ENCODE measurements at regions not wholly inside any gene's neighbourhood (a gene's known extent, or its start where the extent isn't known, plus 50 kb on each side); places are given as distances from the start of the nearest gene placed in this dataset.
"Not testable (repeated sequence)": the region's sequence is repeated elsewhere in the genome, so short reads cannot be mapped to it uniquely, and the experiment has no call there.

GRCh38 chr1:72394457-72394856, 112.1 kb upstream of the NEGR1 start:
- H3K4me3 ChIP-seq (ENCODE audit: low read depth, low read length): no peak overlapping the region
- DNase-seq (no peak), ATAC-seq (ENCODE audit: low read depth in 2 of 2) (no peak)
- no peak overlapping the region for H3K4me3 Mint-ChIP-seq
- H3K4me1 Mint-ChIP-seq: no peaks in the 10 kb centered on the region
- H3K9me3 ChIP-seq (ENCODE audit: control insufficient read depth in 2 of 2, low read length in 2 of 2): no peaks in the 10 kb centered on the region
- H3K27ac Mint-ChIP-seq: no peak overlapping the region
- H3K4me1 ChIP-seq (ENCODE audit: control insufficient read depth, insufficient read depth, low read length, poor library complexity, severe bottlenecking): no peaks in the 10 kb centered on the region
- H3K9me3 Mint-ChIP-seq: peaks cover 0 to 12% (median 7%) of the 10 kb centered on the region in 7 donors
- no peaks in the 10 kb centered on the region for H3K36me3 Mint-ChIP-seq
- no peak overlapping the region for H3K27ac ChIP-seq (ENCODE audit: insufficient read depth, low read length, poor library complexity, severe bottlenecking)
- H3K27me3 Mint-ChIP-seq: no peaks in the 10 kb centered on the region
- no peaks in the 10 kb centered on the region for H3K27me3 ChIP-seq (ENCODE audit: control insufficient read depth, insufficient read depth, low read length)
- H3K36me3 ChIP-seq (ENCODE audit: control insufficient read depth, insufficient read depth, low read length): no peaks in the 10 kb centered on the region

- Histone ChIP-seq H3K4me3 (ENCODE audit: low read depth, low read length) (no peak overlapping the region), H3K27me3 (ENCODE audit: control insufficient read depth, insufficient read depth, low read length) (no peaks in the 10 kb centered on the region), H3K4me1 (ENCODE audit: control insufficient read depth, insufficient read depth, low read length, poor library complexity, severe bottlenecking) (no peaks in the 10 kb centered on the region), H3K27ac (ENCODE audit: insufficient read depth, low read length, poor library complexity, severe bottlenecking) (no peak overlapping the region), H3K9me3 (ENCODE audit: control insufficient read depth in 2 of 2, low read length in 2 of 2) (no peaks in the 10 kb centered on the region), H3K36me3 (ENCODE audit: control insufficient read depth, insufficient read depth, low read length) (no peaks in the 10 kb centered on the region)
- Mint-ChIP-seq H3K4me3 (no peak overlapping the region), H3K4me1 (no peaks in the 10 kb centered on the region), H3K36me3 (no peaks in the 10 kb centered on the region), H3K27me3 (no peaks in the 10 kb centered on the region), H3K9me3 (peaks cover 2 to 13% (median 4%) of the 10 kb centered on the region in 7 donors), H3K27ac (no peak overlapping the region)
- ATAC-seq (ENCODE audit: low read depth in 2 of 2) (no peak), DNase-seq (no peak)
Observed at GRCh38 chr1:72379072-72379471, 96.7 kb upstream of the NEGR1 start.

- Mint-ChIP-seq H3K4me3 (no peak overlapping the region), H3K4me1 (no peaks in the 10 kb centered on the region), H3K27me3 (no peaks in the 10 kb centered on the region), H3K36me3 (no peaks in the 10 kb centered on the region), H3K9me3 (peaks cover 0 to 11% (median 4%) of the 10 kb centered on the region in 7 donors), H3K27ac (no peak overlapping the region)
- H3K36me3 ChIP-seq (ENCODE audit: control insufficient read depth, insufficient read depth, low read length): no peaks in the 10 kb centered on the region
- DNase-seq (no peak), ATAC-seq (ENCODE audit: low read depth in 2 of 2) (no peak)
- H3K9me3 ChIP-seq (ENCODE audit: control insufficient read depth in 2 of 2, low read length in 2 of 2): peaks cover 0 to 7% of the 10 kb centered on the region in 2 experiments
- H3K4me1 ChIP-seq (ENCODE audit: control insufficient read depth, insufficient read depth, low read length, poor library complexity, severe bottlenecking): no peaks in the 10 kb centered on the region
- no peaks in the 10 kb centered on the region for H3K27me3 ChIP-seq (ENCODE audit: control insufficient read depth, insufficient read depth, low read length)
- H3K4me3 ChIP-seq (ENCODE audit: low read depth, low read length): no peak overlapping the region
- no peak overlapping the region for H3K27ac ChIP-seq (ENCODE audit: insufficient read depth, low read length, poor library complexity, severe bottlenecking)
Observed at GRCh38 chr1:72375226-72375625, 92.9 kb upstream of the NEGR1 start.

- Mint-ChIP-seq H3K4me3 (no peak overlapping the region), H3K27ac (no peak overlapping the region), H3K9me3 (peaks cover 0 to 11% (median 6%) of the 10 kb centered on the region in 7 donors), H3K27me3 (no peaks in the 10 kb centered on the region), H3K36me3 (no peaks in the 10 kb centered on the region), H3K4me1 (no peaks in the 10 kb centered on the region)
- no peaks in the 10 kb centered on the region for H3K4me1 ChIP-seq (ENCODE audit: control insufficient read depth, insufficient read depth, low read length, poor library complexity, severe bottlenecking)
- no peaks in the 10 kb centered on the region for H3K36me3 ChIP-seq (ENCODE audit: control insufficient read depth, insufficient read depth, low read length)
- H3K27ac ChIP-seq (ENCODE audit: insufficient read depth, low read length, poor library complexity, severe bottlenecking): no peak overlapping the region
- H3K9me3 ChIP-seq (ENCODE audit: control insufficient read depth in 2 of 2, low read length in 2 of 2): peaks cover 0 to 7% of the 10 kb centered on the region in 2 experiments
- no peak for ATAC-seq (ENCODE audit: low read depth in 2 of 2)
- no peak overlapping the region for H3K4me3 ChIP-seq (ENCODE audit: low read depth, low read length)
- DNase-seq: no peak
- H3K27me3 ChIP-seq (ENCODE audit: control insufficient read depth, insufficient read depth, low read length): no peaks in the 10 kb centered on the region
Observed at GRCh38 chr1:72371259-72372035, 89.1 kb upstream of the NEGR1 start.

GRCh38 chr1:72370836-72371235, 88.5 kb upstream of the NEGR1 start:
- not testable (repeated sequence) for H3K27me3 ChIP-seq (ENCODE audit: control insufficient read depth, insufficient read depth, low read length); H3K4me1 Mint-ChIP-seq; H3K4me3 Mint-ChIP-seq; H3K9me3 ChIP-seq (ENCODE audit: control insufficient read depth in 2 of 2, low read length in 2 of 2); H3K4me3 ChIP-seq (ENCODE audit: low read depth, low read length); H3K27ac Mint-ChIP-seq; H3K27me3 Mint-ChIP-seq; H3K27ac ChIP-seq (ENCODE audit: insufficient read depth, low read length, poor library complexity, severe bottlenecking); H3K36me3 ChIP-seq (ENCODE audit: control insufficient read depth, insufficient read depth, low read length); H3K36me3 Mint-ChIP-seq; H3K4me1 ChIP-seq (ENCODE audit: control insufficient read depth, insufficient read depth, low read length, poor library complexity, severe bottlenecking); DNase-seq; ATAC-seq (ENCODE audit: low read depth in 2 of 2)
- peaks cover 0 to 11% (median 6%) of the 10 kb centered on the region in 7 donors for H3K9me3 Mint-ChIP-seq

GRCh38 chr1:72369069-72369757, 86.9 kb upstream of the NEGR1 start:
- Histone ChIP-seq H3K4me1 (ENCODE audit: control insufficient read depth, insufficient read depth, low read length, poor library complexity, severe bottlenecking) (no peaks in the 10 kb centered on the region), H3K9me3 (ENCODE audit: control insufficient read depth in 2 of 2, low read length in 2 of 2) (peaks cover 0 to 7% of the 10 kb centered on the region in 2 experiments), H3K27ac (ENCODE audit: insufficient read depth, low read length, poor library complexity, severe bottlenecking) (no peak overlapping the region), H3K4me3 (ENCODE audit: low read depth, low read length) (no peak overlapping the region), H3K36me3 (ENCODE audit: control insufficient read depth, insufficient read depth, low read length) (no peaks in the 10 kb centered on the region), H3K27me3 (ENCODE audit: control insufficient read depth, insufficient read depth, low read length) (no peaks in the 10 kb centered on the region)
- no peaks in the 10 kb centered on the region for H3K27me3 Mint-ChIP-seq
- H3K4me3 Mint-ChIP-seq: no peak overlapping the region
- no peaks in the 10 kb centered on the region for H3K4me1 Mint-ChIP-seq
- ATAC-seq (ENCODE audit: low read depth in 2 of 2) (no peak), DNase-seq (no peak)
- no peaks in the 10 kb centered on the region for H3K36me3 Mint-ChIP-seq
- H3K9me3 Mint-ChIP-seq: peaks cover 0 to 11% (median 6%) of the 10 kb centered on the region in 7 donors
- no peak overlapping the region for H3K27ac Mint-ChIP-seq

- Mint-ChIP-seq H3K4me1 (no peaks in the 10 kb centered on the region), H3K27ac (no peak overlapping the region), H3K4me3 (no peak overlapping the region), H3K27me3 (no peaks in the 10 kb centered on the region), H3K9me3 (peaks cover 0 to 11% (median 6%) of the 10 kb centered on the region in 7 donors), H3K36me3 (no peaks in the 10 kb centered on the region)
- Histone ChIP-seq H3K27ac (ENCODE audit: insufficient read depth, low read length, poor library complexity, severe bottlenecking) (no peak overlapping the region), H3K27me3 (ENCODE audit: control insufficient read depth, insufficient read depth, low read length) (no peaks in the 10 kb centered on the region), H3K4me1 (ENCODE audit: control insufficient read depth, insufficient read depth, low read length, poor library complexity, severe bottlenecking) (no peaks in the 10 kb centered on the region), H3K9me3 (ENCODE audit: control insufficient read depth in 2 of 2, low read length in 2 of 2) (peaks cover 0 to 3% of the 10 kb centered on the region in 2 experiments), H3K4me3 (ENCODE audit: low read depth, low read length) (no peak overlapping the region), H3K36me3 (ENCODE audit: control insufficient read depth, insufficient read depth, low read length) (no peaks in the 10 kb centered on the region)
- ATAC-seq (ENCODE audit: low read depth in 2 of 2) (no peak), DNase-seq (no peak)
Observed at GRCh38 chr1:72366466-72366865, 84.1 kb upstream of the NEGR1 start.

- no peaks in the 10 kb centered on the region for H3K36me3 ChIP-seq (ENCODE audit: control insufficient read depth, insufficient read depth, low read length)
- Mint-ChIP-seq H3K27me3 (no peaks in the 10 kb centered on the region), H3K36me3 (no peaks in the 10 kb centered on the region), H3K9me3 (peaks cover 0 to 15% (median 8%) of the 10 kb centered on the region in 7 donors), H3K4me1 (no peaks in the 10 kb centered on the region), H3K4me3 (no peak overlapping the region), H3K27ac (no peak overlapping the region)
- ATAC-seq (ENCODE audit: low read depth in 2 of 2): no peak
- no peak overlapping the region for H3K27ac ChIP-seq (ENCODE audit: insufficient read depth, low read length, poor library complexity, severe bottlenecking)
- H3K9me3 ChIP-seq (ENCODE audit: control insufficient read depth in 2 of 2, low read length in 2 of 2): peaks cover 0 to 1% of the 10 kb centered on the region in 2 experiments
- no peaks in the 10 kb centered on the region for H3K27me3 ChIP-seq (ENCODE audit: control insufficient read depth, insufficient read depth, low read length)
- H3K4me3 ChIP-seq (ENCODE audit: low read depth, low read length): no peak overlapping the region
- H3K4me1 ChIP-seq (ENCODE audit: control insufficient read depth, insufficient read depth, low read length, poor library complexity, severe bottlenecking): no peaks in the 10 kb centered on the region
- DNase-seq: no peak
Observed at GRCh38 chr1:72365693-72366092, 83.4 kb upstream of the NEGR1 start.

All from CD4-positive, CD25-positive, alpha-beta regulatory T cell (primary cell).